Gastrocnemius medialis (tissue), 4 donors: ENCODE measurements at regions not wholly inside any gene's neighbourhood (a gene's known extent, or its start where the extent isn't known, plus 50 kb on each side); places are given as distances from the start of the nearest gene placed in this dataset.

Experiments
- ATAC-seq, 2 donors: fragments of 150-250 bp; one replicate each; pipeline ENCODE4 v1.9.1; 2016
- DNase-seq, 2 donors: peaks; one replicate each; pipeline ENCODE4 v3.0.0-alpha.2; 2019
- H3K27ac ChIP-seq, 4 donors: fragments of 200-600 bp; sonication (generic); 1 replicate in 1 of 4; 2 replicates in 3 of 4; pipeline ENCODE4 v1.5.1; 2016 to 2018; ENCODE audit warnings: mild to moderate bottlenecking in 2 of 4, moderate library complexity in 1 of 4
- H3K27me3 ChIP-seq, 3 donors: fragments of 200-600 bp; sonication (generic) in 2 of 3; 1 replicate in 1 of 3; 2 replicates in 2 of 3; pipeline versions ENCODE4 v1.5.1 to v1.6.0; 2016 to 2019; ENCODE audit warnings: mild to moderate bottlenecking in 1 of 3, moderate library complexity in 1 of 3
- H3K36me3 ChIP-seq, 2 donors: fragments of 200-600 bp; sonication (generic) in 1 of 2; one replicate each; pipeline ENCODE4 v1.5.1; 2017 to 2018
- H3K4me1 ChIP-seq, 2 donors: fragments of 200-600 bp; sonication (generic) in 1 of 2; one replicate each; pipeline ENCODE4 v1.5.1; 2016 to 2017; ENCODE audit warnings: mild to moderate bottlenecking in 2 of 2
- H3K4me3 ChIP-seq, 4 donors: fragments of 200-600 bp; sonication (generic) in 3 of 4; 1 replicate in 1 of 4; 2 replicates in 3 of 4; pipeline ENCODE4 v1.5.1; 2016 to 2019; ENCODE audit warnings: mild to moderate bottlenecking in 2 of 4
- H3K9me3 ChIP-seq, 3 donors: fragments of 200-600 bp; sonication (generic) in 2 of 3; 1 replicate in 1 of 3; 2 replicates in 2 of 3; pipeline ENCODE4 v1.5.1; 2016 to 2019
- CTCF ChIP-seq, 5 experiments: fragments of 450-650 bp in 3 of 5; fragments of 200-600 bp in 2 of 5; sonication (generic) in 2 of 5; IDR thresholded peaks in 4 of 5; conservative IDR thresholded peaks in 1 of 5; 1 replicate in 4 of 5; 2 replicates in 1 of 5; pipeline ENCODE4 v1.5.1; 2016 to 2019; ENCODE audit warnings: antibody characterized with exemption in 5 of 5, mild to moderate bottlenecking in 3 of 5, moderate library complexity in 3 of 5
- POLR2A ChIP-seq, 2 donors: fragments of 450-650 bp; IDR thresholded peaks; one replicate each; pipeline ENCODE4 v1.6.1; 2017; ENCODE audit warnings: antibody characterized with exemption in 2 of 2, mild to moderate bottlenecking in 2 of 2, moderate library complexity in 2 of 2
- in situ Hi-C, 4 donors: fragments of 200-750 bp; cut with MboI; loops; one replicate each; pipeline versions ENCODE4 v1.15.0 to v1.8.0; 2017; ENCODE audit warnings: low sequenced_read_pairs in 4 of 4
- intact Hi-C: fragments of 100-400 bp; cut with DNase I; formaldehyde crosslinking; loops from one replicate; pipeline ENCODE4 v1.15.1; 2023; ENCODE audit warnings: low total_unique reads

GRCh38 chr7:112970771-112971170 is 115.9 kb downstream of the GPR85 start:
- in situ Hi-C loops = no loop called here
- ATAC-seq = no peak
- TF ChIP-seq CTCF (IDR thresholded peaks at IDR 0.05 in 4 of 5, conservative IDR thresholded peaks at IDR 0.05 in 1 of 5) = no peak
- no peak for TF ChIP-seq POLR2A (IDR thresholded peaks at IDR 0.05)
- intact Hi-C loops = no loop called here
- Histone ChIP-seq H3K36me3 (no peaks in the 10 kb centered on the region), H3K4me3 (no peak overlapping the region), H3K27ac (no peak overlapping the region), H3K4me1 (no peaks in the 10 kb centered on the region), H3K27me3 (no peaks in the 10 kb centered on the region), H3K9me3 (no peaks in the 10 kb centered on the region)
- no peak for DNase-seq

- Histone ChIP-seq H3K4me1 (no peaks in the 10 kb centered on the region), H3K27ac (no peak overlapping the region), H3K9me3 (no peaks in the 10 kb centered on the region), H3K36me3 (no peaks in the 10 kb centered on the region), H3K4me3 (no peak overlapping the region), H3K27me3 (no peaks in the 10 kb centered on the region)
- ATAC-seq = no peak
- intact Hi-C loops = no loop called here
- no peak for DNase-seq
- no peak for TF ChIP-seq CTCF (IDR thresholded peaks at IDR 0.05 in 4 of 5, conservative IDR thresholded peaks at IDR 0.05 in 1 of 5)
- no peak for TF ChIP-seq POLR2A (IDR thresholded peaks at IDR 0.05)
- in situ Hi-C loops = no loop called here
Observed at GRCh38 chr7:112969946-112970345, 116.7 kb downstream of the GPR85 start.

- no peak for TF ChIP-seq CTCF (IDR thresholded peaks at IDR 0.05 in 4 of 5, conservative IDR thresholded peaks at IDR 0.05 in 1 of 5)
- TF ChIP-seq POLR2A (IDR thresholded peaks at IDR 0.05) = no peak
- no peaks in the 10 kb centered on the region for H3K36me3 ChIP-seq
- in situ Hi-C loops (no loop called here), intact Hi-C loops (no loop called here)
- no peaks in the 10 kb centered on the region for H3K27me3 ChIP-seq
- no peaks in the 10 kb centered on the region for H3K4me1 ChIP-seq
- H3K9me3 ChIP-seq = no peaks in the 10 kb centered on the region
- no peak for ATAC-seq
- DNase-seq = no peak
- H3K4me3 ChIP-seq = no peak overlapping the region
- no peak overlapping the region for H3K27ac ChIP-seq
Observed at GRCh38 chr7:112965506-112965905, 121.1 kb downstream of the GPR85 start.

GRCh38 chr7:112963634-112964033 is 123.0 kb downstream of the GPR85 start:
- Histone ChIP-seq H3K4me3 (no peak overlapping the region), H3K27ac (no peak overlapping the region), H3K9me3 (no peaks in the 10 kb centered on the region), H3K36me3 (no peaks in the 10 kb centered on the region), H3K27me3 (no peaks in the 10 kb centered on the region), H3K4me1 (no peaks in the 10 kb centered on the region)
- intact Hi-C loops (no loop called here), in situ Hi-C loops (no loop called here)
- TF ChIP-seq CTCF (IDR thresholded peaks at IDR 0.05 in 4 of 5, conservative IDR thresholded peaks at IDR 0.05 in 1 of 5) (no peak), POLR2A (IDR thresholded peaks at IDR 0.05) (no peak)
- DNase-seq = no peak
- ATAC-seq = no peak

GRCh38 chr7:112962815-112963214 is 123.8 kb downstream of the GPR85 start:
- intact Hi-C loops = no loop called here
- Histone ChIP-seq H3K4me1 (no peaks in the 10 kb centered on the region), H3K27ac (no peak overlapping the region), H3K27me3 (no peaks in the 10 kb centered on the region), H3K9me3 (no peaks in the 10 kb centered on the region), H3K36me3 (no peaks in the 10 kb centered on the region), H3K4me3 (no peak overlapping the region)
- DNase-seq (no peak), ATAC-seq (no peak)
- no peak for TF ChIP-seq POLR2A (IDR thresholded peaks at IDR 0.05)
- TF ChIP-seq CTCF (IDR thresholded peaks at IDR 0.05 in 4 of 5, conservative IDR thresholded peaks at IDR 0.05 in 1 of 5) = no peak
- in situ Hi-C loops = no loop called here
